Fibroblast of lung (primary cell): ENCODE measurements at regions not wholly inside any gene's neighbourhood (a gene's known extent, or its start where the extent isn't known, plus 50 kb on each side); places are given as distances from the start of the nearest gene placed in this dataset.

Source experiments
- DNase-seq, 2 donors: peaks; one replicate each; pipeline versions ENCODE4 v3.0.0 to v3.0.0-alpha.2; 2010; ENCODE audit warnings: low read depth in 2 of 2
- H2AFZ ChIP-seq: 2 replicates; pipeline ENCODE4 v1.5.1; 2012; ENCODE audit warnings: low read length, control low read depth, inconsistent platforms
- H3K27ac ChIP-seq: 2 replicates; pipeline ENCODE4 v1.5.1; 2011; ENCODE audit warnings: low read length, control low read depth; ENCODE audit not compliant: insufficient read depth
- H3K27me3 ChIP-seq: 2 replicates; pipeline ENCODE4 v1.5.1; 2011; ENCODE audit warnings: mild to moderate bottlenecking, low read length; ENCODE audit not compliant: control insufficient read depth, insufficient read depth
- H3K36me3 ChIP-seq: 2 replicates; pipeline ENCODE4 v1.5.1; 2011; ENCODE audit warnings: low read length; ENCODE audit not compliant: control insufficient read depth, insufficient read depth
- H3K4me1 ChIP-seq: 2 replicates; pipeline ENCODE4 v1.5.1; 2011; ENCODE audit warnings: low read length; ENCODE audit not compliant: control insufficient read depth, insufficient read depth; ENCODE audit errors: extremely low read depth
- H3K4me2 ChIP-seq: 2 replicates; pipeline ENCODE4 v1.5.1; 2011; ENCODE audit warnings: low read length, control low read depth; ENCODE audit not compliant: insufficient read depth; ENCODE audit errors: extremely low read depth
- H3K4me3 ChIP-seq, 4 experiments: fragments of 200-600 bp in 1 of 4; sonication (generic) in 1 of 4; replicated peaks in 1 of 4; 2 replicates each; pipeline ENCODE4 v1.5.1; 2011 to 2016; ENCODE audit warnings: low read length in 4 of 4, low read depth in 3 of 4, mild to moderate bottlenecking in 3 of 4, control low read depth in 2 of 4, inconsistent platforms in 1 of 4, mixed read lengths in 1 of 4; ENCODE audit not compliant: insufficient read depth in 1 of 4; ENCODE audit errors: control extremely low read depth in 1 of 4
- H3K79me2 ChIP-seq: 2 replicates; pipeline ENCODE4 v1.5.1; 2012; ENCODE audit warnings: mild to moderate bottlenecking, low read length, inconsistent platforms; ENCODE audit not compliant: control insufficient read depth, insufficient read depth
- H3K9ac ChIP-seq: 2 replicates; pipeline ENCODE4 v1.5.1; 2011; ENCODE audit warnings: mild to moderate bottlenecking, low read length, control low read depth; ENCODE audit not compliant: insufficient read depth
- H3K9me3 ChIP-seq: 2 replicates; pipeline ENCODE4 v1.5.1; 2012; ENCODE audit warnings: low read depth, low read length; ENCODE audit not compliant: control insufficient read depth, insufficient read depth
- H4K20me1 ChIP-seq: 2 replicates; pipeline ENCODE4 v1.5.1; 2011; ENCODE audit warnings: low read length; ENCODE audit not compliant: control insufficient read depth, insufficient read depth; ENCODE audit errors: extremely low read depth
- EZH2 ChIP-seq: IDR thresholded peaks from 2 replicates; pipeline ENCODE4 v1.5.1; 2012; ENCODE audit warnings: low read length, control low read depth, mild to moderate bottlenecking; ENCODE audit errors: missing control alignments
- TF ChIP-seq, protein P1 (sequence below), 2 donors: IDR thresholded peaks in 1 of 2; conservative IDR thresholded peaks in 1 of 2; 1 replicate in 1 of 2; 2 replicates in 1 of 2; pipeline ENCODE4 v1.5.1; 2011 to 2012; ENCODE audit warnings: low read length in 2 of 2, control low read depth in 1 of 2, inconsistent platforms in 1 of 2, low read depth in 1 of 2, mild to moderate bottlenecking in 1 of 2

DNA sequence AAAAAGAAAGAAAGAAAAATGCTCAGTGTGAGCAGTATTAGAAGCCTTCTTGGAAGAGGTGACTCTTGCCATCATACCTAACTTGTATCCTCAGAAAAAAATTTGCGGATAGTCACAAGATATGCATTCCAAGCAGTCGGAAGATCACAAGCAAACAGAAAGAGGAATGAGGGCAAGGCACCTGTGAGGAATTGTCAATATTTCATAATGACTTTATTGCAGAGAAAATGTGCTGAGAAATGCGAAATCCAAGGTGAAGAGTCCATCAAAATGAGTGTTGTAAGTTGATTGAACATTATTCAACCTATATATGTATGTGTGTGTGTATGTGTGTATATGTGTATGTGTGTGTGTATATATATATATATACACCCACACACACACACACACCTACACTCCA lies 1624.7 kb upstream of the LRRTM3 start:
- no peak for TF ChIP-seq EZH2
- TF ChIP-seq, protein P1, sequence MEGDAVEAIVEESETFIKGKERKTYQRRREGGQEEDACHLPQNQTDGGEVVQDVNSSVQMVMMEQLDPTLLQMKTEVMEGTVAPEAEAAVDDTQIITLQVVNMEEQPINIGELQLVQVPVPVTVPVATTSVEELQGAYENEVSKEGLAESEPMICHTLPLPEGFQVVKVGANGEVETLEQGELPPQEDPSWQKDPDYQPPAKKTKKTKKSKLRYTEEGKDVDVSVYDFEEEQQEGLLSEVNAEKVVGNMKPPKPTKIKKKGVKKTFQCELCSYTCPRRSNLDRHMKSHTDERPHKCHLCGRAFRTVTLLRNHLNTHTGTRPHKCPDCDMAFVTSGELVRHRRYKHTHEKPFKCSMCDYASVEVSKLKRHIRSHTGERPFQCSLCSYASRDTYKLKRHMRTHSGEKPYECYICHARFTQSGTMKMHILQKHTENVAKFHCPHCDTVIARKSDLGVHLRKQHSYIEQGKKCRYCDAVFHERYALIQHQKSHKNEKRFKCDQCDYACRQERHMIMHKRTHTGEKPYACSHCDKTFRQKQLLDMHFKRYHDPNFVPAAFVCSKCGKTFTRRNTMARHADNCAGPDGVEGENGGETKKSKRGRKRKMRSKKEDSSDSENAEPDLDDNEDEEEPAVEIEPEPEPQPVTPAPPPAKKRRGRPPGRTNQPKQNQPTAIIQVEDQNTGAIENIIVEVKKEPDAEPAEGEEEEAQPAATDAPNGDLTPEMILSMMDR (conservative IDR thresholded peaks at IDR 0.05 in 1 of 2, IDR thresholded peaks at IDR 0.05 in 1 of 2; ENCODE audit: low read depth in 1 of 2, low read length in 2 of 2): no peak
- Histone ChIP-seq H2AFZ (no peak overlapping the region), H3K79me2 (no peaks in the 10 kb centered on the region)

DNA sequence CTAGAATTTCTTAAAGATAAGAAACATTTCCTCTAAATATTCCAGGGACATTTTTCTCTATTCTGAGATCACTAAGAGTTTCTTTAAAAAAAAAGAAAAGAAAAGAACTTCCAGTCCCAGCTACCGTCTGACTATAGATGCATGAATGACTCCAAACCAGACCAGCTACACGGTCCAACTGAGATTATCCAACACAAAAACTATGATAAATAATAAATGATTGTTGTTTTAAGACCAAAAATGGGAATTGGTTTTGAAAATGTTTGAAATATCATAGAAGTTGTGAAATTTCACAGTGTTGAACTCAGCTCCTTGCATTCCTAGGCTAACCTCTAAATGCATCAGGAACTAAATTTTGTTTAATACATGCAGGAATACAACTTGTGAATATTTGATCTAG lies 1619.6 kb upstream of the LRRTM3 start:
- H3K27me3 ChIP-seq: no peaks in the 10 kb centered on the region
- TF ChIP-seq EZH2: no peak
- TF ChIP-seq, protein P1 (conservative IDR thresholded peaks at IDR 0.05 in 1 of 2, IDR thresholded peaks at IDR 0.05 in 1 of 2; ENCODE audit: low read depth in 1 of 2, low read length in 2 of 2): no peak
- H3K36me3 ChIP-seq: no peaks in the 10 kb centered on the region
- DNase-seq: no peak
- no peak overlapping the region for H3K9ac ChIP-seq
- H3K4me2 ChIP-seq: no peak overlapping the region
- no peak overlapping the region for H3K4me3 ChIP-seq
- H3K27ac ChIP-seq: no peak overlapping the region
- no peaks in the 10 kb centered on the region for H3K9me3 ChIP-seq
- no peaks in the 10 kb centered on the region for H3K79me2 ChIP-seq
- no peaks in the 10 kb centered on the region for H4K20me1 ChIP-seq
- no peaks in the 10 kb centered on the region for H3K4me1 ChIP-seq
- no peak overlapping the region for H2AFZ ChIP-seq

More for the DNA sequence above, 1624.7 kb upstream of the LRRTM3 start:
- DNase-seq: no peak
- no peak overlapping the region for H3K27ac ChIP-seq
- H3K4me1 ChIP-seq: no peaks in the 10 kb centered on the region
- no peak overlapping the region for H3K9ac ChIP-seq
- H3K4me3 ChIP-seq: no peak overlapping the region
- H4K20me1 ChIP-seq: no peaks in the 10 kb centered on the region
- no peaks in the 10 kb centered on the region for H3K36me3 ChIP-seq
- H3K27me3 ChIP-seq: no peaks in the 10 kb centered on the region
- no peaks in the 10 kb centered on the region for H3K9me3 ChIP-seq
- no peak overlapping the region for H3K4me2 ChIP-seq

DNA sequence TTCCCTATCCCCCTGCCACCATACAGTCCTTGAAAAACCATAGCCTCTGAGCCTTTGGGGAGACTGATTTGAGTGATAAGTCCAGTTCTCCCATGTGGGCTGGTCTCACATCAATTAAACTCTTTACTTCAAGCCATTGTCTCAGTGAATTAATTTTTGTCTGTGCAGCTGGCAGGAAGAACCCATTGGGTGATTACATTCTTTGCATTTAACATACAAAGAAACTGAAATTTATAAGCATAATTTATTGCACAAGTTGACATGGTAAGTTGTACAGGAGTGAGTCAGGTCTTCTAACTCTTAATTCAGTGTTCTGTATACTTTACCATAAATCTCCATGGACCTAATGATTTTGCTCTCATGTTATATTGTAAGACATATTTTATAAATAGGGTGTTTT lies 1613.0 kb upstream of the LRRTM3 start:
- no peak overlapping the region for H2AFZ ChIP-seq
- no peaks in the 10 kb centered on the region for H3K79me2 ChIP-seq

More for the DNA sequence above, 1613.0 kb upstream of the LRRTM3 start:
- no peak overlapping the region for H3K4me3 ChIP-seq
- H3K4me2 ChIP-seq: no peak overlapping the region
- no peak overlapping the region for H3K9ac ChIP-seq
- no peaks in the 10 kb centered on the region for H3K4me1 ChIP-seq
- no peak overlapping the region for H3K27ac ChIP-seq
- TF ChIP-seq EZH2: no peak
- TF ChIP-seq, protein P1 (conservative IDR thresholded peaks at IDR 0.05 in 1 of 2, IDR thresholded peaks at IDR 0.05 in 1 of 2; ENCODE audit: low read depth in 1 of 2, low read length in 2 of 2): no peak
- no peaks in the 10 kb centered on the region for H3K36me3 ChIP-seq
- no peak for DNase-seq
- no peaks in the 10 kb centered on the region for H3K27me3 ChIP-seq
- H4K20me1 ChIP-seq: no peaks in the 10 kb centered on the region
- no peaks in the 10 kb centered on the region for H3K9me3 ChIP-seq
